ENCODE measurements at regions not wholly inside any gene's neighbourhood (a gene's known extent, or its start where the extent isn't known, plus 50 kb on each side); places are given as distances from the start of the nearest gene placed in this dataset.

DNA sequence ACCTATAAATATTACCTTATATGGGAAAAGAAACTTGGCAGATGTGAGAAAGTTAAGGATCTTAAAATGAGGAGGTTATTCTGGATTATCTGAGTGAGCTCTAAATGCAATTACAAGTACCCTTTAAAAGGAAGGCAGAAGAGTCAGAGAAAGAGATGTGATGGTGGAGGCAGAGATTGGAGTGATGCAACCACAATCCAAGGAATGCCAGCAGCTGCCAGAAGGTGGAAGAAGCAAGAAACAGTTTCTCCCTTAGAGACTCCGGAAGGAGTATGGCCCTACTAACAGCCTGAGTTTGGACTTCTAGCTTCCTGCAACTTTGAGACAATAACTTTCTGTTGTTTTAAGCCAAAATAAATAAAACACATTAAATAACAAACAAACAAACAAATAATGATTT is 108.7 kb upstream of the PRLR start:
- H3K79me2 ChIP-seq (ENCODE audit: control insufficient read depth, insufficient read depth, low read length, poor library complexity) = no peaks in the 10 kb centered on the region
- no peak overlapping the region for H3K18ac ChIP-seq (ENCODE audit: low read length)
- H3K14ac ChIP-seq (ENCODE audit: low read length) = no peak overlapping the region
- no peaks in the 10 kb centered on the region for H3K36me3 ChIP-seq (ENCODE audit: control insufficient read depth in 1 of 2, insufficient read depth in 2 of 2, low read length in 2 of 2)
- no peak overlapping the region for H4K8ac ChIP-seq (ENCODE audit: low read depth, low read length)
- H3K23ac ChIP-seq (ENCODE audit: low read length) = no peak overlapping the region
- no peak overlapping the region for H3K9ac ChIP-seq (ENCODE audit: low read length)
- no peak overlapping the region for H3K4me3 ChIP-seq (ENCODE audit: low read depth, low read length)
- no peak overlapping the region for H2BK12ac ChIP-seq (ENCODE audit: low read length)
- H2AFZ ChIP-seq (ENCODE audit: insufficient read depth, low read length, poor library complexity) = no peak overlapping the region
- H2BK120ac ChIP-seq (ENCODE audit: insufficient read depth, low read length, poor library complexity) = no peak overlapping the region
- H3K27ac ChIP-seq (ENCODE audit: low read depth, low read length) = no peak overlapping the region
- no CpG with 5 or more reads among the region's 1 CpG for WGBS (ENCODE audit: extremely low coverage, insufficient coverage, insufficient read length)
- H3K4me1 ChIP-seq (ENCODE audit: control insufficient read depth in 1 of 2, insufficient read depth in 2 of 2, low read length in 2 of 2) = peaks cover 4 to 6% of the 10 kb centered on the region in 2 experiments
- DNase-seq = peak; percentile 53 to 77
- H4K12ac ChIP-seq (ENCODE audit: low read depth, low read length) = no peak overlapping the region
- H3K9me3 ChIP-seq (ENCODE audit: insufficient read depth, low read depth, low read length) = peaks cover 3% of the 10 kb centered on the region
- H3K27me3 ChIP-seq (ENCODE audit: insufficient read depth, low read length) = no peaks in the 10 kb centered on the region
- no peak overlapping the region for H2AK5ac ChIP-seq (ENCODE audit: low read length)
- no peak overlapping the region for H3K4me2 ChIP-seq (ENCODE audit: low read length)
- H3K4ac ChIP-seq (ENCODE audit: low read depth, low read length) = no peak overlapping the region
- H4K91ac ChIP-seq (ENCODE audit: low read depth, low read length) = no peak overlapping the region
- no peak overlapping the region for H2BK5ac ChIP-seq (ENCODE audit: low read depth, low read length, poor library complexity)
- H3K79me1 ChIP-seq (ENCODE audit: low read length) = peaks cover 6% of the 10 kb centered on the region

DNA sequence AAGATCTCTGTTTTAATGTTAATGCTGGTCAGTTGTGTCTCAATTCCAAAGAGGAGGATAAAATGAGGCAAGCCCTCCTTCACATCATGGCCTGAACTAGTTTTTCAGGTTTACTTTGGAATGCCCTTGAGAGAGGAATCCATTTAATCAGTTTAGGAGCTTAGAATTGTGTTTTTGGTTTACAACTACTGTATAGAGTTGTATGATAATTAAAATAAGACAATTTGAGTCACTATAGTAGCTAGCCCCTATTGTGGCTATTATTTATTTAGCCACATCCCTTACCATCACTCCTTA is 107.8 kb upstream of the PRLR start:
- Histone ChIP-seq H3K9ac (ENCODE audit: low read length) (no peak overlapping the region), H2BK5ac (ENCODE audit: low read depth, low read length, poor library complexity) (no peak overlapping the region), H2BK120ac (ENCODE audit: insufficient read depth, low read length, poor library complexity) (no peak overlapping the region), H3K18ac (ENCODE audit: low read length) (no peak overlapping the region), H3K4me1 (ENCODE audit: control insufficient read depth in 1 of 2, insufficient read depth in 2 of 2, low read length in 2 of 2) (peaks cover 4 to 6% of the 10 kb centered on the region in 2 experiments), H3K9me3 (ENCODE audit: insufficient read depth, low read depth, low read length) (peaks cover 3% of the 10 kb centered on the region), H3K14ac (ENCODE audit: low read length) (no peak overlapping the region), H4K91ac (ENCODE audit: low read depth, low read length) (no peak overlapping the region), H4K8ac (ENCODE audit: low read depth, low read length) (no peak overlapping the region), H2BK12ac (ENCODE audit: low read length) (no peak overlapping the region), H3K23ac (ENCODE audit: low read length) (no peak overlapping the region), H3K4me2 (ENCODE audit: low read length) (no peak overlapping the region), H3K79me1 (ENCODE audit: low read length) (peaks cover 6% of the 10 kb centered on the region), H3K36me3 (ENCODE audit: control insufficient read depth in 1 of 2, insufficient read depth in 2 of 2, low read length in 2 of 2) (no peaks in the 10 kb centered on the region), H2AK5ac (ENCODE audit: low read length) (no peak overlapping the region), H3K4ac (ENCODE audit: low read depth, low read length) (no peak overlapping the region), H3K27ac (ENCODE audit: low read depth, low read length) (no peak overlapping the region), H3K4me3 (ENCODE audit: low read depth, low read length) (no peak overlapping the region), H2AFZ (ENCODE audit: insufficient read depth, low read length, poor library complexity) (no peak overlapping the region), H3K27me3 (ENCODE audit: insufficient read depth, low read length) (no peaks in the 10 kb centered on the region), H4K12ac (ENCODE audit: low read depth, low read length) (no peak overlapping the region), H3K79me2 (ENCODE audit: control insufficient read depth, insufficient read depth, low read length, poor library complexity) (no peaks in the 10 kb centered on the region)
- peak; percentile 67 to 94 for DNase-seq

DNA sequence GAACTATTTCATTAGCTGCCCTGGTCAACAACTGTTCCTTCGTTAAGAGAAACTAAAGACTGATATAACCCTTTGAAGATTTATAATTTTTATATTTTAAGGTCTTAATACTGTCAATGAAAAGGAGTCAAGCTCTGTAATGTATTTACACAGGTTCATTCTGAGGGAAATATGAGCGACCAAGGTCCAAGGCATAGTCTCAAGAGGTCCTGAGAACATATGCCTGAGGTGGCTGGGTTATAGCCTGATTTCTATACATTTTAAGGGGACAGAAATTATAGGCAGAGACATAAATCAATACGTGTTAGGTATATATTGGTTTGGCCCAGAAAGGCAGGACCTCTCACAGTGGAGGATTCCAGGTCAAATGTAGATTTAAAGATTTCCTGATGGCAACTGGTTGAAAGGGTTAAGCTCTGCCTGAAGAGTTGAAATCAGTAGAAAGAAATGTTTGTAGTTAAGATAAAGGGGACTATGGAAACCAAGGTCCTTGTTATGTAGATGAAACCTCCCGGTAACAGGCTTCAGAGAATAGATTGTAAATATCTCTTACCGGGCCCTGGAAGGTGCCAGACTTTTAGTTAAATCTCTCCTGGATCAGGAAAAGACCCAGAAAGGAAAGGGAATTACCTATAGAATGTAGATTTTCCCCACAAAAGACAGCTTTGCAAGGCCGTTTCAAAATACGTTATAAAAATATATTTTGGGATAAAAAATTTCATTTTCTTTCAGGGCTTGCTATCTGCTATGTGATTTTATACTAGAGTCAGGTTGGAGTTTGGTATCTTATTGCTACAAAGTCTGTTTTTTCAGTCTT is 107.3 kb upstream of the PRLR start:
- no peak overlapping the region for H2BK120ac ChIP-seq (ENCODE audit: insufficient read depth, low read length, poor library complexity)
- H3K4me2 ChIP-seq (ENCODE audit: low read length) = no peak overlapping the region
- no CpG with 5 or more reads among the region's 7 CpGs for WGBS (ENCODE audit: extremely low coverage, insufficient coverage, insufficient read length)
- no peak overlapping the region for H4K12ac ChIP-seq (ENCODE audit: low read depth, low read length)
- H2AFZ ChIP-seq (ENCODE audit: insufficient read depth, low read length, poor library complexity) = no peak overlapping the region
- no peak overlapping the region for H4K91ac ChIP-seq (ENCODE audit: low read depth, low read length)
- H2BK12ac ChIP-seq (ENCODE audit: low read length) = no peak overlapping the region
- H3K9ac ChIP-seq (ENCODE audit: low read length) = no peak overlapping the region
- no peaks in the 10 kb centered on the region for H3K36me3 ChIP-seq (ENCODE audit: control insufficient read depth in 1 of 2, insufficient read depth in 2 of 2, low read length in 2 of 2)
- H3K14ac ChIP-seq (ENCODE audit: low read length) = no peak overlapping the region
- H3K9me3 ChIP-seq (ENCODE audit: insufficient read depth, low read depth, low read length) = peaks cover 3% of the 10 kb centered on the region
- H3K18ac ChIP-seq (ENCODE audit: low read length) = no peak overlapping the region
- H3K79me2 ChIP-seq (ENCODE audit: control insufficient read depth, insufficient read depth, low read length, poor library complexity) = no peaks in the 10 kb centered on the region
- H3K79me1 ChIP-seq (ENCODE audit: low read length) = peaks cover 6% of the 10 kb centered on the region
- no peak overlapping the region for H3K4me3 ChIP-seq (ENCODE audit: low read depth, low read length)
- peak in 1 of 2 donors; percentile 47 for DNase-seq
- H2BK5ac ChIP-seq (ENCODE audit: low read depth, low read length, poor library complexity) = no peak overlapping the region
- peaks cover 4% of the 10 kb centered on the region in 2 experiments for H3K4me1 ChIP-seq (ENCODE audit: control insufficient read depth in 1 of 2, insufficient read depth in 2 of 2, low read length in 2 of 2)
- H3K27ac ChIP-seq (ENCODE audit: low read depth, low read length) = no peak overlapping the region
- H3K23ac ChIP-seq (ENCODE audit: low read length) = no peak overlapping the region
- H4K8ac ChIP-seq (ENCODE audit: low read depth, low read length) = no peak overlapping the region
- H3K4ac ChIP-seq (ENCODE audit: low read depth, low read length) = no peak overlapping the region
- no peak overlapping the region for H2AK5ac ChIP-seq (ENCODE audit: low read length)
- H3K27me3 ChIP-seq (ENCODE audit: insufficient read depth, low read length) = no peaks in the 10 kb centered on the region

DNA sequence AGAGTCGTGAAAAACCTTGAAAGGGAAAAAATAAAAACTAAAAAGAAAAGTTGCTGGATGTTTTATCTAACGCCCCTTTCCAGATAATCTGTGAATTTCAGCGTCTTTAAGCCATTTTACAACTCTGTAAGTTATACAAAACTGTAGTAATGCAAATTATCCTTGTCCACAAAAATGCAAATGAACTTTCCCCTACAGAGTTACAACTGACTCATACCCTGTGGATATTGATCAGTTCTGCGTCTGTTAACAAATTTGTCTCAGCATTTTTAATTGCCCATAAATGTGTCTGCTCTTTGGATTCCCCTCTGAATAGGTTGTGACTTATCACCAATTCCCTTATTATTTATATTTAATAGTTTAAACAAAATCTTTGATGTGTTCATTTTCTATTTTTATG is 105.9 kb upstream of the PRLR start:
- Histone ChIP-seq H3K36me3 (ENCODE audit: control insufficient read depth in 1 of 2, insufficient read depth in 2 of 2, low read length in 2 of 2) (no peaks in the 10 kb centered on the region), H3K23ac (ENCODE audit: low read length) (no peak overlapping the region), H3K27me3 (ENCODE audit: insufficient read depth, low read length) (no peaks in the 10 kb centered on the region), H4K12ac (ENCODE audit: low read depth, low read length) (no peak overlapping the region), H3K9me3 (ENCODE audit: insufficient read depth, low read depth, low read length) (peaks cover 3% of the 10 kb centered on the region), H3K4me1 (ENCODE audit: control insufficient read depth in 1 of 2, insufficient read depth in 2 of 2, low read length in 2 of 2) (peaks cover 4% of the 10 kb centered on the region in 2 experiments), H2AFZ (ENCODE audit: insufficient read depth, low read length, poor library complexity) (no peak overlapping the region), H3K18ac (ENCODE audit: low read length) (no peak overlapping the region), H2BK120ac (ENCODE audit: insufficient read depth, low read length, poor library complexity) (no peak overlapping the region), H2BK12ac (ENCODE audit: low read length) (no peak overlapping the region), H3K79me2 (ENCODE audit: control insufficient read depth, insufficient read depth, low read length, poor library complexity) (no peaks in the 10 kb centered on the region), H4K91ac (ENCODE audit: low read depth, low read length) (no peak overlapping the region), H3K79me1 (ENCODE audit: low read length) (peaks cover 6% of the 10 kb centered on the region), H3K9ac (ENCODE audit: low read length) (no peak overlapping the region), H3K14ac (ENCODE audit: low read length) (no peak overlapping the region), H2BK5ac (ENCODE audit: low read depth, low read length, poor library complexity) (no peak overlapping the region), H4K8ac (ENCODE audit: low read depth, low read length) (no peak overlapping the region), H3K4me2 (ENCODE audit: low read length) (no peak overlapping the region), H3K4me3 (ENCODE audit: low read depth, low read length) (no peak overlapping the region), H2AK5ac (ENCODE audit: low read length) (no peak overlapping the region), H3K4ac (ENCODE audit: low read depth, low read length) (no peak overlapping the region), H3K27ac (ENCODE audit: low read depth, low read length) (no peak overlapping the region)
- no peak for DNase-seq
- WGBS (ENCODE audit: extremely low coverage, insufficient coverage, insufficient read length) = no CpG with 5 or more reads among the region's 4 CpGs

Measured in trophoblast cell (in vitro differentiated cells and primary cell).